Gastrocnemius medialis (tissue), 4 donors: ENCODE measurements at regions not wholly inside any gene's neighbourhood (a gene's known extent, or its start where the extent isn't known, plus 50 kb on each side); places are given as distances from the start of the nearest gene placed in this dataset.
"Not testable (repeated sequence)": the region's sequence is repeated elsewhere in the genome, so short reads cannot be mapped to it uniquely, and the experiment has no call there.

Experiments used
- POLR2A ChIP-seq, 2 donors: fragments of 450-650 bp; IDR thresholded peaks; one replicate each; pipeline ENCODE4 v1.6.1; 2017; ENCODE audit warnings: antibody characterized with exemption in 2 of 2, mild to moderate bottlenecking in 2 of 2, moderate library complexity in 2 of 2
- TF ChIP-seq, protein P1 (sequence below), 5 experiments: fragments of 450-650 bp in 3 of 5; fragments of 200-600 bp in 2 of 5; sonication (generic) in 2 of 5; IDR thresholded peaks in 4 of 5; conservative IDR thresholded peaks in 1 of 5; 1 replicate in 4 of 5; 2 replicates in 1 of 5; pipeline ENCODE4 v1.5.1; 2016 to 2019; ENCODE audit warnings: antibody characterized with exemption in 5 of 5, mild to moderate bottlenecking in 3 of 5, moderate library complexity in 3 of 5

DNA sequence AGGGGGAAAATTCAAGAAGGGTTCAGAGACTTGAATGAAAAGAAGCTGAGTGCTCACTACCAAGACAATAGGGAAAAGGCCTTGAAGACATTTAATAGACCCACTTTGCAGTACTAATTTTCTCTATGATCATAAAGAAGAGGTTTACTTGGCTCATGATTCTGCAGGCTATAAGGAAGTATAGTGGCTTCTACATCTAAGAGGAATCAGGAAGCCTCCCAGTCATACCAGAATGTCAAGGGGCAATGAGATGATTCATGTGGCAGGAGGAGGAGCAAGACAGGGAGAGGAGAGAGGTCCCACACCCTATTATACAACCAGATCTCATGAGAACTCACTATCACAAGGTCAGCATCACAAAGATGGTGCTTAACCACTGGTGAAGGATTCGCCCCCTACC, 323.7 kb downstream of the FOXD4L4 start:
- TF ChIP-seq, protein P1, sequence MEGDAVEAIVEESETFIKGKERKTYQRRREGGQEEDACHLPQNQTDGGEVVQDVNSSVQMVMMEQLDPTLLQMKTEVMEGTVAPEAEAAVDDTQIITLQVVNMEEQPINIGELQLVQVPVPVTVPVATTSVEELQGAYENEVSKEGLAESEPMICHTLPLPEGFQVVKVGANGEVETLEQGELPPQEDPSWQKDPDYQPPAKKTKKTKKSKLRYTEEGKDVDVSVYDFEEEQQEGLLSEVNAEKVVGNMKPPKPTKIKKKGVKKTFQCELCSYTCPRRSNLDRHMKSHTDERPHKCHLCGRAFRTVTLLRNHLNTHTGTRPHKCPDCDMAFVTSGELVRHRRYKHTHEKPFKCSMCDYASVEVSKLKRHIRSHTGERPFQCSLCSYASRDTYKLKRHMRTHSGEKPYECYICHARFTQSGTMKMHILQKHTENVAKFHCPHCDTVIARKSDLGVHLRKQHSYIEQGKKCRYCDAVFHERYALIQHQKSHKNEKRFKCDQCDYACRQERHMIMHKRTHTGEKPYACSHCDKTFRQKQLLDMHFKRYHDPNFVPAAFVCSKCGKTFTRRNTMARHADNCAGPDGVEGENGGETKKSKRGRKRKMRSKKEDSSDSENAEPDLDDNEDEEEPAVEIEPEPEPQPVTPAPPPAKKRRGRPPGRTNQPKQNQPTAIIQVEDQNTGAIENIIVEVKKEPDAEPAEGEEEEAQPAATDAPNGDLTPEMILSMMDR (IDR thresholded peaks at IDR 0.05 in 4 of 5, conservative IDR thresholded peaks at IDR 0.05 in 1 of 5): not testable (repeated sequence)
- TF ChIP-seq POLR2A (IDR thresholded peaks at IDR 0.05): not testable (repeated sequence)
